Ammon's horn (tissue), 1 donor: ENCODE measurements at regions not wholly inside any gene's neighbourhood (a gene's known extent, or its start where the extent isn't known, plus 50 kb on each side); places are given as distances from the start of the nearest gene placed in this dataset.

ENCODE experiments used
- DNase-seq: peaks from one replicate; pipeline ENCODE4 v3.0.0-alpha.2; 2016; ENCODE audit warnings: low spot score

DNA sequence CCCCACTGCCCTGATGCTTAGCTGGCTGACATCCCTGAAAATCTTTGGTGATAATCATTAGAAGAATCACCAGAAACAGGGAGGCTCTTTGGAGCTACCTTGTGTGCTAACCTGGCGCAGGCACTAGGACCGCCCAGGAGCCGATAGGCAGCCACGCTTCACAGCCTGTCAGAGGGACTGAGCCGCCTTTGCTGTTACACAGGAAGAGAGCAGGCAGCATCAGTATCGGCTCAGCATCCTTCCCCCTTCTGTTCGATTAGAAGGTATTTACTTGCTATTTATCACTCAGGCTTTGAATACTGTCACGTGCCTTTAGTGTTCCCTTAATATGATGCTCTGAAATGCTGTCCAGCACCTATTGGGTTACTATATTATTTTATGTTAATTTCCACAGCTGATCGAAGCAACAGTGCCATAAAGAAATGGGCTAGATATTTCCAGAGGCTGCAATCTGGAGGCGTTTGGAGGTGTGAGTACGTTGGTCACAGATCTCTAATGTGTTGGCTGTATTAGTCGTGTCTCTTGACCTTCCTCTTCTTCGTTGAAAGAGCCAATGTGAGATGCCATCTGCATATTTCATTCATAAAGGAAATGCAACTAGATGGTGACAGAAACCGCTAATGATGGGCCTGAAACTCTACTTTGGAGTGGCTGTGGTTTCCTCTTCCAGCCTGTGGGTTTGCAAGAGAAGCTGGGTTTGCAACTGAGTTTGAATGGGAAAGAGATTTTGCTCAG is 110.4 kb upstream of the RAB27B start:
- DNase-seq: peak; percentile 79

DNA sequence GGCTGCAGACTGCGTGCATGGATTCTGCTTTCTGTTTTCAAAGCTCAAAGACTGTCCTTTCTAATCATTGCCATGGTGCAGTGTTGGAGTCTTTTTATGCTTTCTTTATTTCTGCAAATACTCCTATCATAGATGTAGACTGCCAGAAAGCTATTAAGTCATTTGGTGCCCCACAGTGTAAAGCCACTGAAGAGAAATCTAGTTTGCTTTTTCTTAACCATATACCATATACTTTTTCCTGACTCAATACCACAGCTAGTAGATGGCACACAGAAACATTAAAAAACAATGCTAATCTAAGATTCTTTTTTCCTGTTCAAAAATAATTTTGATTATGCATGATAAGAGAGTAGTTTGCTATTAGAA is 109.9 kb upstream of the RAB27B start:
- DNase-seq: no peak

DNA sequence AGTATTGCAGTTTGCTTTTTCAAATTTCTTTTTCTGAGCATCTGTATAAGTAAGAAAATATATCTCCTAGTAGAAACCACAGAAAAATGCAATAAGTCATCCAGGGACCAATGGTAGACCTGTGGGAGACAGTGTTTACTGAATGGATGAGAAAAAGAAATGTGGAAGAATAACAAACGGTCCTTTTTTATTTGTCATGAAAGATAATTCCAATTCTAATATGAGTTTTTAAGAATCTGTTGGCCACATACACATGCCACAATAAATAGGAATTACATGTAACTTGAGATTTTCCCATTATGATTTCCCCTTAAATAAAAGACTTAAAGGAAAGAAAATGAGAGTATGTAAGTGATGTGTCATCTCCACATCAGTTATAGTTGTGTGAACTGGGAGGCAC is 107.7 kb upstream of the RAB27B start:
- DNase-seq: no peak

DNA sequence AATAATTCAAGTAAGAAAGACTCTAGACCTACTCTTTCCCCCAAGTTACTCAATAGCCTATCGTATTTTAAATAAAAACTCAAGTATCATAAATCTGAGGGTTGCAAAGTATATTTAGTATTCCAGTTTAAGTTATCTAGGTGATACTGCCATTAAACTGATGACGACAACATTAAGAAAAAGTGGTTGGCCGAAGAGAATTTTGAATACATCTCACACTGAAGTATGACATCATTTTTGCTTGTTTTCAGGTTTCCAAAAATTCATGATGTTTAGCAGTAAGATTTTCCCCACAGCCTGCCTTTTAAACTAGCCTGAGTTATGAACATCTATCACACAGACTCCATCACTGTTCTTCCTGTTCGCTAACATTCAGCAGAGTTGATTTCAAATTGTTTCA is 102.1 kb upstream of the RAB27B start:
- DNase-seq: no peak

DNA sequence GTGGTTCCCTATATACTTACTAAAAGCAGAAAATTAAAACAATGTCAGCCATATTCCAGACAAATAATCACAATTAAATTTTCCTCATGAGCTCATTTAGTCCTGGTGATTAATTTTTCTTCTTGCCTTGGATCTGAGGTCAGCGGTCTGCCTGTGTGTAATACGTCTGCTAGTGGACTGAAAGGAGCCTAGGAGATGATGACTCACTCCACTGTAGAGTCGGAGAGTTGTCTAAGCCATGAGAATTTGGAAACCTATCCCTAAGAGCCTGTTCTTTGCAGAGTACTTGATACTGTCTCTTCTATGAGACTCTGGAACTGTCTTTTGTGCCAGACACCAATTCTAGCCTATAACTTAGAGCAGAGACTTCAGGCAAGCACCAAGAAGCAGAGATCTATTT is 94.2 kb upstream of the RAB27B start:
- no peak for DNase-seq

DNA sequence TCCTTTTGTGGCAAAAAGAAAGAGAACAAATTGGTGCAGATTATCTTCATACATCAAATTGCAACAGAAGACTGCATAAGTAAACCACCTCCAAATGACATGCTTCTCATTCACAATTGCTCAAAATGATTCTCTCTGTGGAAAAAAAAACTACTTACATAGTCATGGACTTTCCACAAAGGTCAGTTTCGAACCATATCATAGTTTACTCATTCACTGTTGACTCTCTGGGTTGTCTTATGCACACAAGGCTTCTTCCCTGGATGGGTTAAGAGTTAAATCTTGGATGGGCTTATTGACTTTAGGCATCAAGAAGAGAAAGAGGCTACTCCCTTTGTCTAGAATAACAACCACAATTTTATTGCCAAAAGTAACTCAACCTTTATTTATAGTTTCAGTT is 91.3 kb upstream of the RAB27B start:
- DNase-seq: no peak

DNA sequence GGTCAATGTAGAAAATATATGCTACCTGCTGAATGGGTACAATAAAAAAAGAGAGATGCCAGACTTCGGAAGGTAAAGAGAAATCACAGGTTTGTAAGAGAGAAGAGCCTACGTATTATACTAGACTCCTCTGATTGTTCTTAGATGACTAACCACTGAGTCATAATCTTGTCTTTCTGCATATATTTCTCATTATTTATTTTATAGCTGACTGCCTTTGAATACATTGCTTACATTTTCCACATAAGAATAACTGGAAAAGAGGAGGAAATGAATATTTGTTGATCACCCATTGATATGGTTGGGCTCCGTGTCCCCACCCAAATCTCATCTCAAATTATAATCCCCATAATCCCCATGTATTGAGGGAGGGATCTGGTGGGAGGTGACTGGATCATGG is 90.3 kb upstream of the RAB27B start:
- DNase-seq: no peak

DNA sequence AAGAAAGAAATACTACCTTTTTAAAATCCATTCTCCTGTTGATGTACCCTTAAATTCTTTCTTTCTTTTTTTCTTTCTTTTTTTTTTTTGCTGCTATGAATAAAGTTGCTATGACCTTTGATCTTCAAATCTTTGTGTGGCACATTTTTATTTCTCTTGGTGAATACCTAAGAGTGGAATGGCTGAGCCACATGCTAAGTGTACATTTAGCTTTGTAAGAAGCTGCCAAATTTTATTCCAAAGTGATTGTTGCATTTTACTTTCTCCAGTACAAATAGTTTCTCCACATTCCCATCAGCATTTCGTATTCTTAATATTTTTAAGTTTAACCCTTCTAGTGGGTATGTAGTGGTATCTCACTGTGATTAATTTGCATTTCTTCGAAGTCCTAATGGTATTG is 88.8 kb upstream of the RAB27B start:
- no peak for DNase-seq

DNA sequence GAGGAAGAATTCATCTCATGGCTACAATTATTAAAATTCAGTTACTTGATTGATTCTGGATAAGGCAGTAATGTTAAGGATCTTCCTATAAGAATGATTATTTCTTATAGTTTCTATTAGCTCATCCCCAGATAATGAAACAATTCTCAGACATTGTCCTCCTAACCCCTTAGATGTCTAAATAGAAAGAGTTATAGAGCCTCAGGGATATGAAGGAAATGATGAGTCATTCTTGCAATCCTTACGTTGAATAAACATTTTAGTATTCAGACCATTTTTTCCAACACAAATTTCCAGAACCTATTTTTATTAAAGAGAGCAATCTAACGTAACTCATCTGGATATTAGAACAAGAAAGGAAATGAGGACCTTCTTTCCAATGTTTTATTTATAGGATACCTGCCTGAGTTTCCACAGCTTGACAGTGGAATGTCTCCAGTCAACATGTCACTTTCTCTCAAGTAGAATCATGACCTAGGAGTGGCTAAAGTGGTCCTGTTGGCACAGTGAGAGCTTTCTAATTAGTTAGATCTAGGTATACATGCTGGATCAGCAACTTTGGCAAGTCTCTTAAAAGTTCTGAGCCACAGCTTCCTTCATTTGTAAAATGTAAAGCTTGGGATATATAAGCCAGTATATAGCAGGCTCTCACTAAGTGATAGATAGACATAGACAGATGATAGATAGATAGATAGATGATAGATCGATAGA is 88.0 kb upstream of the RAB27B start:
- no peak for DNase-seq

DNA sequence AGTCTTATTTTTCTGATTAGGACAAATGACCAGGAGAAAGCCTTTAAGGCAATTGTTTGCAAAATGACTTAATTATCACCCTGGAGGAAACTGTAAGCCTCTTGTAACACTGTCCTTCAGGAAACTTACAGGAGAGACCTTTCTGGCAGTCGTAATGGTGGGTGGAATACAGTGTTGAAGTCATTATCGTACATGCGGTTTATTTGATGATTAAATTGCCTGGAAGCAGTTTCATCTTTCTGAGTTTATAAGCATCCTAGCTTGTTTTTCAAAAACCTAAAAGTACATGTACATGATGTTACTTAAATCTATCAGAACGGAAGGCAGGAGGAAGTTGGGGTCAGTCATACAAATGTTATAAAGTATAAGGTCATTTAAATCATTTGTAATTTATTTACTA is 86.2 kb upstream of the RAB27B start:
- DNase-seq: no peak

DNA sequence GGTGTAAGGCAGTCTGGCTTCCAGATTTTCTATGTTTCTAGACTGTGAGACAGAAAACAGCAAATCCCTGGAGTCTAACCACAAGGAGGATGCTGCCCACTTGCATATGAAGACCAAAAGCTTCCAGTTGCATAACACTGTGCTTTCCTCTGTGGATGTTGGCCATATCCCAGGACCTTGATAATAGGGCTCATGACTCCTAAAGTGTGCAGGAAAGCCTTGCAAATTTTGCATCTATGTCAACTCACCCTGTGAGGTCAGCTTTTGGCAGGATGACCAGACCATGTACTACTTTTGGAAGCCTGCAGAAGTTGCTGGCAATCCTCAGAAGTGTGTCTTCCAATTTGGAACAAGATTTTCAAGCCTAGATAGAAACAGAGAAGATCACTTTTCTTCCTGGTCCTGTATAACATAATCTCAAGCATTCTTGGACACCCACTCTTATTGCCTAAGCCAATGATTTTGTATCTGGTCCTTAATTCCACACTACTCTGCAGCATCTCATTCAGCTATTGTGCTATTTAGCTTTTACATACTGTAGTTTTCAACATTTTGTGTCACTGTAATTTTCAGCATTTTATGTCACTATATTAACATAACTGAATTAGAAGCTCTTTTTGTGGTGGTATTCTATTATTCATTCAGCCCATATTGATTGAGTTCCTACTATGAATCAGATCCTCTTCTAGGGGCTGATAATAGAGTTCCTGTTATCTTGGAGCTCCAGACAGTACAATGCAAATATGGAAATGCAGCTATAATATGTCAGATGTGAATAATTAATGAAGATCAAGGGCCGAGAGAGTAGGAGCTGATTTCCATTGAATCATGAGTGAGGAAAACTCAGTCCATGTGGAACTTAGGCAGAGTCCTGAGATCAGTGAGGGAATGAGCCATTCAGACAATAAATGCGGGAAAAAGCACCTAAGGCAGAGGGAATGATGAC is 85.3 kb upstream of the RAB27B start:
- peak; percentile 36 for DNase-seq

DNA sequence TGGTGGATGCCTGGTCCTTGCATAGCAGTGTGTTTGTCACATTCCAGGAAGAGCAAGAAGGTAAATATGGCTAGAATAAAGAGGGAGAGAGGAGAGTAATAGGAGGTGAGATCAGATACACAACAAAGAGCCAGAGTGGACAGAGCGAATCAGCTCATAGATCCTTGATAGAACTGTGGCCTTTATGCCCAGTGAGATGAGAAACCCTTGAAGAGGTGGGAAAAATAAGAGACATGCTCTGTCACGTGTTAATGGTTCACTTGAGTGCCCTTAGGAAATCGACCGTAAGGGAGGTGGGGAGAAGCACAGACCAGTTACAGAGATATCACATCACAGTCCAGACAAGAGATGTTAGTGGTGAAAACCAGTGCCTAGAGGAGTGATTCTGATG is 84.7 kb upstream of the RAB27B start:
- DNase-seq: no peak

DNA sequence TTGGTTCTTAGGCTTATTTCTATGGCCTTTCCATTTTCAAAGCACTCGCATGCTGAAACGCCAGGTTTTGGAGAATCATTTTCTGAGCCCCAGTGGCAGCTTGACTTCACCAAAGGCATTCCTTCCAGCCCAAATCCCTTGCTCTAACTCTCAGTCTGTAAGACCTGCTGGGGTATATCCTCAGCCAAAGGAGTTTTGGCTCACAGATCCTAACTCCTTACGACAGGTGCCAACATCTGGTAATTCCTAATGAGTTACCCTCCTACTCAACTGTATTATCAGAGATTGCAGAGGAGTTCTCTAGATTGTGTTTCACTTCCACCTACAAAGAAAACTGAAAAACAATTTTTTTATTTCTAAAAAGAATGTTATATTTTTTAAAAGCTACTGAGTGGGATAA is 79.0 kb upstream of the RAB27B start:
- no peak for DNase-seq

DNA sequence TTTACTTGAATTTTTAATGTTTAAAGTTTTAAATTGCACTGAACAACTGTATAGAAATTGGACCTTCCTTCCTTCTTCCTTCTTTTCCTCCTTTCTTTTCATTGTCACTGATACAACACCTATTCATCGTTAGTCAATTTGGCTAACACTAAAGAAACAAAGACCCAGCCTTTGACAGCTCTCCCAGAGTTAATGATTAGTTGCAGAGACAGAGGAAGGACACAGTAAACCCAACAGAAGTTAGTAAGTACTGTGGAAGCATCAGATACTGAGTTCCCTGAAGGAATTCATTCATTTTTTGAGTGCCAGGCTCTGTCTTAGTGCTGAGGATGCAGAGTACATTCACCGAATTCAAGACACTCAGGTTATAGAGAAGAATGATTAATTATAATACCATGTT is 77.9 kb upstream of the RAB27B start:
- DNase-seq: no peak

DNA sequence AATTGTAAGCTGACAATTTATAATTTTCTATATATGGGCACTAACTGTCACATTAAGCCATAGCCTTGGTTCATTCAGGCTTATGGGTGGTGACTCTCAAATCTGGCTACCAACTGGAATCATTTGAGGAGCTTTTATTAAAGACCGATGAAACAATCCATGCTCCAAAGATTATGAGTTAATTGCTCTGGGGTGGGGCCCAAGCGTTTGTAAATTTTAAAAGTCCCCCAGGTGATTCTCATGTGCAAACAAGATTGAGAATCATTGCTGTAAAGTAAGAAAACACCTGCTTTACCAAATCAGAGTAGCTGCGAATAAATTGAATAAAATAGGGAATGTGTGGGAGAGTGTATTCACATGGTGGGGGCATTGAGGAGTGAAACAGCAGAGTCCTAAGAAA is 76.1 kb upstream of the RAB27B start:
- DNase-seq: no peak

DNA sequence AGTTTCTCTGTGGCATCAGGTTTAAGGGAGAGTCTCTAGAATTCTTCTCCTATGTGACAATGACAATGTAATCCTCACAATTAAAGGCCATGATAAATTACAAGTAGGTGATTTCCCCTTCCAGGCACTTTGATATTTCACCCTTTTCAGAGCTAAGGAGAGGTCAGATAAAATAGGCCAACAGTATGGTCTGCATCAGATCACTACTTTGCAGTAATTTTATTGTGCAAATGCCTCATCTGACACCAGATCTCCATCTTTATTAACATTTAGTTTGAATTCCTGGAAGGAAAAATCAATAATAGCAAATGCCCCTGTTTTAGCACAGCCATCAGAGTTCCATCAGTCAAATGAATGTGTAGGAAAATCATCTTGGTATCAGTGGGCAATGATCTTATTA is 72.8 kb upstream of the RAB27B start:
- DNase-seq: no peak

DNA sequence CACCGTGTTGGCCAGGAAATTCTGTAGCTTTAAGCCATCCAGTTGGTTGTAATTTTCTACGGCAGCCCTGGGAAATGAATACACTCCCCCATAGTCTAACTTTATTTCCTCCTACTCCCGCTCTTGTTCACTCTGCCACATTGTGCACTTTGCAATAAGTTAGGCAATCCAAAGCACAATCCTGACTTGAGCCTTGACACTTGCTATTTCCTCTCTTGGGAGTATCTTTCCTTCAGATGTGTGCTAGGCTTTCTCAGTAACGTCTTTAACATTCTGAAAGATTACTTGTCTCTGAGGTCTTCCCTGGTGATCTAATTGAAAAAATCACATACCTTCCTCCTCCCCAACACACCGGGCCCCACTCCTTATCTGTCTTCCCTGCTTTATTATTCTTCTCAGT is 65.9 kb upstream of the RAB27B start:
- DNase-seq: no peak

DNA sequence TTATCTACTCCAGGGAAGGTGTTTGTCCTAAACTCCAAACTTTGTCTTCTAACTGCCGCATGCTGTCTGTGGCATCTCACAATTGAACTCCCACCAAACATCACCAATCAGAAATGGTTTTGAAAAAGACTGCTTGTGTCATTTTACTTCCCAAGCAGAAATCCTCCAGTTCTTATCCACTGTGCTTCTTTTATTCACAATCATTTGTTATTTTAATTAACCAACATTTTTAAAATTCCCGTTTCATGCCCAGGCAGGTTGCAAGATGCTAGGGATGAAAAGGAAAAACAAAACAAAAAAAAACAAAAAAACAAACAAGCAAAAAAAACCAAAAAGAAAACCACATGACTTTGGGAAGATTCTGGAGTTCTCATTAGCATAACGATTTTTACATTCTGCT is 63.5 kb upstream of the RAB27B start:
- no peak for DNase-seq

DNA sequence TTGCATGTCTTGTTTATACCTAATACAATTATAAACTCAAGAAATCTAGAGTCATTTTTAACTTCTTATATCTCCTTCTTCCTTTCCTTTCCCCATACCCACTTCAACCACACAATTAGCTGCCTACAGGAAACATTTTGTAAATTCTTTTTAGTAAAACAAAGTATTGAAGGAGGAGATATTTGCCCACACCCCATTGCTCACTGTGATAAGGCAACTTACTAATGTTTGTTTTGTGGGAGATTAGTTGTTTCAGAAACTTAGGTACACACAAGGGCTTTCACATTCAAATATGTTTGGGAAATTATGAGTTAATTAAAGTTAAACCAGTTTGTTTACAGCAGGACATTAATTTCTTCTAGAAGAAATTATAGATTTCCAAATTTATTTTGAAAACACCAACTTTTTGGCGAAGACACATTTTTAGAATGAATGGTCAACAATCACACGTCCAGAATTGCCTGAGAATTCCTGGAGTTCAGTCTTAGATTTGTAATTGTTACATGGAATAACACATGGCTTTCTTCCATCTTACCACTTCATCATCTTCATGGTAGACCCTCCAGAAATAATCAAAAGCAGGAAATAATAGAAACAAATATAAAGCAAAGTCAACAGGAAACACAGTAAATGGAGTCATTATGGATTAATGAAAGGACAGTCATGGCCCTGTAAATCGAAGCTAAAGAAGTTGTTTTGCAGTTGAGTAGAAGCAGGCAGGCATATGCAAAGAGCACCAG is 62.5 kb upstream of the RAB27B start:
- no peak for DNase-seq

DNA sequence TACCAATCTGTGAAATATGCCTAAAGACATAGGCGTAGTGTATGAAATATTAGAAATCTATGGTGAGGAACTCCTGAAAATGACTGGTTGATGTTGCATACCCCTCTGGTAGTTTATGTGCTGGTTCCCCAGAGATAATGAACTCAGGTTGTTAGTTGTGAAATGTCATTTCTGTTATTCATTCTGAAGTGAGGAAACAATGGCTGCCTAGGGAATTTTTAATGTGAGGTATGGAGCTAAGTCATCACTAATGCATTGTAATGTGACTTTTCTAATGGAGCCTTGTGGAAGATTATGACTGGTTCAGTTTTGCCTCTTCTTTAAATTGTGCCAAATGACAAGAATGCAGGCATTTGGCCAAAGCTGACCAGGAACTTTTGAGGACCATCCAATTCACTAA is 61.6 kb upstream of the RAB27B start:
- no peak for DNase-seq

DNA sequence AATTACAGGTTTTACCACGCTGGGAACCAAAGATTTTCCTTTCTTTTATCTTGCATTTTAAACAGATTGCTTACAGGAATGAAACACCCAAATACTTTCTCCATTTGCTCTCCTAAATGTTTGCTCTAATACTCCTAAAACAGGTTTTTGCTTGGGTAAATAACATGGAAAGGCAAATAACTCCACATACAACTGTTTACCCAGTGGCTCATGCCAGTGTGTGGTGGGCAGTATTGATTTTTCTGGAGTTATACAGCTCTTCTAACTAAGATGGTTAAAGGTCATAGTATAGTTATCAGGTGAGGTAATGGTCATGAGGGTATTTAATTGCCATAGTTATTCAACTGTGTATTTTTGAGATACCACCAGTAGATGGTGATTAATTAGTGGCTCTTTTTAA is 61.2 kb upstream of the RAB27B start:
- DNase-seq: no peak
